ENCODE measurements at regions not wholly inside any gene's neighbourhood (a gene's known extent, or its start where the extent isn't known, plus 50 kb on each side); places are given as distances from the start of the nearest gene placed in this dataset.

DNA sequence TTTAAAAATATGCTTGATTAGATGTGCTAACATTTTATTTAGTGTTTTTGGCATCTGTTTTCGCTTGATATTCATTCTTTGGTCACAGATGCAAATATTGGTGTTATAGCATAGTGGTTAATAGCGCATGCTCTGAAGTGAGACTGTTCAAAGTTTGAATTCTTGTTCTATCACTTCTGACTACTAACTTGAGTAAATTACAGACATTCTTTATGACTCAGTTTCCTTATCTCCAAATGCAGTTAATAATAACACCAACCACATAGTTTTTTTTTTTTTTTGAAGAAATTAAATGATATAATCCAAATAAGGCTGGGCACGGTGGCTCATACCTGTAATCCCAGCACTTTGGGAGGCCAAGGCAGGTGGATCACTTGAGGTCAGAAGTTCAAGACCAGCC lies 81.0 kb downstream of the TMX1 start:
- Histone ChIP-seq H3K4me1 (ENCODE audit: control insufficient read depth, insufficient read depth, low read length) (peaks cover 5% of the 10 kb centered on the region), H3K27ac (ENCODE audit: extremely low read depth, low read depth, low read length) (no peak overlapping the region), H3K4me3 (ENCODE audit: low read depth, low read length) (no peak overlapping the region), H3K9me3 (ENCODE audit: control insufficient read depth, insufficient read depth, low read depth, low read length) (no peaks in the 10 kb centered on the region), H3K36me3 (ENCODE audit: control insufficient read depth in 2 of 2, insufficient read depth in 1 of 2, low read length in 2 of 2) (no peaks in the 10 kb centered on the region)
- CTCF ChIA-PET: no interaction called here
- TF ChIP-seq IKZF3 (tag by site-specific recombination; IDR thresholded peaks at IDR 0.05) (no peak), YY1 (tag by site-specific recombination; IDR thresholded peaks at IDR 0.05) (no peak), ZNF223 (tag by site-specific recombination; IDR thresholded peaks at IDR 0.05) (no peak), MZF1 (tag by site-specific recombination; IDR thresholded peaks at IDR 0.05; ENCODE audit: borderline replicate concordance) (no peak)
- TF ChIP-seq, protein P1, sequence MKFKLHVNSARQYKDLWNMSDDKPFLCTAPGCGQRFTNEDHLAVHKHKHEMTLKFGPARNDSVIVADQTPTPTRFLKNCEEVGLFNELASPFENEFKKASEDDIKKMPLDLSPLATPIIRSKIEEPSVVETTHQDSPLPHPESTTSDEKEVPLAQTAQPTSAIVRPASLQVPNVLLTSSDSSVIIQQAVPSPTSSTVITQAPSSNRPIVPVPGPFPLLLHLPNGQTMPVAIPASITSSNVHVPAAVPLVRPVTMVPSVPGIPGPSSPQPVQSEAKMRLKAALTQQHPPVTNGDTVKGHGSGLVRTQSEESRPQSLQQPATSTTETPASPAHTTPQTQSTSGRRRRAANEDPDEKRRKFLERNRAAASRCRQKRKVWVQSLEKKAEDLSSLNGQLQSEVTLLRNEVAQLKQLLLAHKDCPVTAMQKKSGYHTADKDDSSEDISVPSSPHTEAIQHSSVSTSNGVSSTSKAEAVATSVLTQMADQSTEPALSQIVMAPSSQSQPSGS (tag by site-specific recombination; IDR thresholded peaks at IDR 0.05; ENCODE audit: low read depth): no peak
- TF ChIP-seq, protein P2, sequence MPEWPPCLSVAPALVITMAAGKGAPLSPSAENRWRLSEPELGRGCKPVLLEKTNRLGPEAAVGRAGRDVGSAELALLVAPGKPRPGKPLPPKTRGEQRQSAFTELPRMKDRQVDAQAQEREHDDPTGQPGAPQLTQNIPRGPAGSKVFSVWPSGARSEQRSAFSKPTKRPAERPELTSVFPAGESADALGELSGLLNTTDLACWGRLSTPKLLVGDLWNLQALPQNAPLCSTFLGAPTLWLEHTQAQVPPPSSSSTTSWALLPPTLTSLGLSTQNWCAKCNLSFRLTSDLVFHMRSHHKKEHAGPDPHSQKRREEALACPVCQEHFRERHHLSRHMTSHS (tag by site-specific recombination; IDR thresholded peaks at IDR 0.05): no peak
- POLR2A ChIA-PET: no interaction called here

DNA sequence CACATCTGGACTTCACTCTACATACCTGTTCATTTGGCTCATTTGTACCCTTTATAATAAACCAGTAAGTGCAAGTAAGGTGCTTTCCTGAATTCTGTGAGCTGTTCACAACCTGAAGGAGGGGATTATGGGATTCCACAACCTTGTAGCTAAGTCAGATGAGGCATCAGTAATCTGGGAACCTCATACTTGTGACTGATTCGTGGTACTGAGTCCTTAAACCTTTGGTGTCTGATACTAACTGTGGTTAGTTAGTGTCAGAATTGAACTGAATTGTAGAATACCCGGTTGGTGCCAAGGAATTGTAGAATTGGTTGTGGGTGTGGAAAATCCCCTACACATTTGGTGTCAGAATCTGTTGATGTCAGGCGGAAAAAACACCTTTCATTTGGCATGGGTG lies 83.4 kb downstream of the TMX1 start:
- peaks cover 5% of the 10 kb centered on the region for H3K4me1 ChIP-seq (ENCODE audit: control insufficient read depth, insufficient read depth, low read length)
- no peak overlapping the region for H3K4me3 ChIP-seq (ENCODE audit: low read depth, low read length)
- TF ChIP-seq WT1 (tag by site-specific recombination; IDR thresholded peaks at IDR 0.05) (no peak), KLF7 (tag by site-specific recombination; IDR thresholded peaks at IDR 0.05; ENCODE audit: borderline replicate concordance) (no peak), ZNF664 (tag by site-specific recombination; IDR thresholded peaks at IDR 0.05) (no peak), FEZF1 (tag by site-specific recombination; IDR thresholded peaks at IDR 0.05) (no peak), ZNF133 (tag by site-specific recombination; IDR thresholded peaks at IDR 0.05) (no peak), PRDM1 (tag by site-specific recombination; IDR thresholded peaks at IDR 0.05) (no peak), ZXDB (tag by site-specific recombination; IDR thresholded peaks at IDR 0.05) (no peak)
- TF ChIP-seq, protein P3, sequence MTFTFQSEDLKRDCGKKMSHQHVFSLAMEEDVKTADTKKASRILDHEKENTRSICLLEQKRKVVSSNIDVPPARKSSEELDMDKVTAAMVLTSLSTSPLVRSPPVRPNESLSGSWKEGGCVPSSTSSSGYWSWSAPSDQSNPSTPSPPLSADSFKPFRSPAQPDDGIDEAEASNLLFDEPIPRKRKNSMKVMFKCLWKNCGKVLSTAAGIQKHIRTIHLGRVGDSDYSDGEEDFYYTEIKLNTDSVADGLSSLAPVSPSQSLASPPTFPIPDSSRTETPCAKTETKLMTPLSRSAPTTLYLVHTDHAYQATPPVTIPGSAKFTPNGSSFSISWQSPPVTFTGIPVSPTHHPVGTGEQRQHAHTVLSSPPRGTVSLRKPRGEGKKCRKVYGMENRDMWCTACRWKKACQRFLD (tag by site-specific recombination; IDR thresholded peaks at IDR 0.05): no peak
- TF ChIP-seq, protein P1 (tag by site-specific recombination; IDR thresholded peaks at IDR 0.05; ENCODE audit: low read depth): no peak
- ChIA-PET POLR2A (no interaction called here), CTCF (interaction anchor here (1.0 kb wide), 1 partner anchor 8 kb away, joined by 3 read pairs; no protein-coding TSS in a partner anchor)
- H3K36me3 ChIP-seq (ENCODE audit: control insufficient read depth in 2 of 2, insufficient read depth in 1 of 2, low read length in 2 of 2): no peaks in the 10 kb centered on the region
- no peaks in the 10 kb centered on the region for H3K9me3 ChIP-seq (ENCODE audit: control insufficient read depth, insufficient read depth, low read depth, low read length)
- H3K27ac ChIP-seq (ENCODE audit: extremely low read depth, low read depth, low read length): no peak overlapping the region

DNA sequence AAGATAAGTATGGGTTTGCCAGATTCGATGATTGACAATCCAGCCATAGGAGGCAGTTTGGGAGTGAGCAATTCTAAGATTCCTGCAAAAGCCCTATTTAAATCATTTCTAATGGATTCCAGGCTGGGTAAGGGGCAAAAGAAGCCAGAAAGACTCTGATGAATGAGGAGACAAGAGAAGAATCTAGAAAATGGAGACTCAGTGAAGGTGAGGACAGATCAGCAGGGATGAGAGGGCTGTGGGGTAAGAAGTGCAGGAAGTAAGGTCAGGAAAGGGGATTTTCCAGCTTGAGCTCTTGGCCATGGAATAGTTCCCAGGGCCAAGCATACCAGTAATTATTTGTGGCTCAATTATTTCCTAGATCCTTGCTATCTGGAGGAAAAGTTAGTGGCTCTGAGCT lies 87.3 kb downstream of the TMX1 start:
- Histone ChIP-seq H3K4me3 (ENCODE audit: low read depth, low read length) (no peak overlapping the region), H3K36me3 (ENCODE audit: control insufficient read depth in 2 of 2, insufficient read depth in 1 of 2, low read length in 2 of 2) (no peaks in the 10 kb centered on the region), H3K4me1 (ENCODE audit: control insufficient read depth, insufficient read depth, low read length) (no peaks in the 10 kb centered on the region), H3K9me3 (ENCODE audit: control insufficient read depth, insufficient read depth, low read depth, low read length) (no peaks in the 10 kb centered on the region), H3K27ac (ENCODE audit: extremely low read depth, low read depth, low read length) (no peak overlapping the region)
- TF ChIP-seq MYNN (tag by site-specific recombination; IDR thresholded peaks at IDR 0.05; ENCODE audit: borderline replicate concordance): no peak
- 0 out of 2 replicates have a peak, but pooled peaks have one; percentile 21 for TF ChIP-seq ZBTB20 (tag by site-specific recombination; IDR thresholded peaks at IDR 0.05)
- ChIA-PET POLR2A (no interaction called here), CTCF (interaction anchor here (0.6 kb wide), 2 partner anchors 25 to 339 kb away, joined by 3 to 5 read pairs; no protein-coding TSS in a partner anchor)
